Stimulated activated effector memory CD8-positive, alpha-beta T cell treated with anti-CD3 and anti-CD28 coated beads, Interleukin-12 subunit alpha, Interleukin-12 subunit beta, amount 100 ng/mL, for 72 hours (primary cell): ENCODE measurements at regions not wholly inside any gene's neighbourhood (a gene's known extent, or its start where the extent isn't known, plus 50 kb on each side); places are given as distances from the start of the nearest gene placed in this dataset.

ENCODE experiments used
- ATAC-seq: fragments of 150-1000 bp; cut with Tn5 transposase; 2 replicates; pipeline ENCODE4 v1.10.0; 2021
- DNase-seq, 2 donors: peaks; one replicate each; pipeline ENCODE4 v3.0.0; 2021 to 2022; ENCODE audit warnings: low spot score in 2 of 2
- H3K27ac Mint-ChIP-seq: one replicate; pipeline ENCODE4 v1.8.0; 2022; ENCODE audit warnings: mild to moderate bottlenecking, mixed read lengths
- H3K36me3 Mint-ChIP-seq: one replicate; pipeline ENCODE4 v1.8.0; 2022; ENCODE audit warnings: mild to moderate bottlenecking, mixed read lengths
- H3K4me1 Mint-ChIP-seq: one replicate; pipeline ENCODE4 v1.8.0; 2022; ENCODE audit warnings: mixed read lengths
- H3K4me3 Mint-ChIP-seq: one replicate; pipeline ENCODE4 v1.8.0; 2022; ENCODE audit warnings: mild to moderate bottlenecking, mixed read lengths
- H3K9me3 Mint-ChIP-seq: one replicate; pipeline ENCODE4 v1.8.0; 2022; ENCODE audit warnings: mixed read lengths

GRCh38 chr2:16049406-16049805, 109.1 kb downstream of the MYCN start:
- Mint-ChIP-seq H3K4me1 (no peaks in the 10 kb centered on the region), H3K4me3 (no peak overlapping the region), H3K36me3 (no peaks in the 10 kb centered on the region), H3K9me3 (peaks cover 8% of the 10 kb centered on the region), H3K27ac (no peak overlapping the region)
- DNase-seq (no peak), ATAC-seq (no peak)

- Mint-ChIP-seq H3K9me3 (peaks cover 8% of the 10 kb centered on the region), H3K36me3 (no peaks in the 10 kb centered on the region), H3K4me3 (no peak overlapping the region), H3K27ac (no peak overlapping the region), H3K4me1 (no peaks in the 10 kb centered on the region)
- ATAC-seq: no peak
- DNase-seq: no peak
Observed at GRCh38 chr2:16048466-16048865, 108.1 kb downstream of the MYCN start.

- H3K36me3 Mint-ChIP-seq: no peaks in the 10 kb centered on the region
- H3K4me1 Mint-ChIP-seq: no peaks in the 10 kb centered on the region
- DNase-seq: no peak
- H3K27ac Mint-ChIP-seq: no peak overlapping the region
- peaks cover 3% of the 10 kb centered on the region for H3K9me3 Mint-ChIP-seq
- H3K4me3 Mint-ChIP-seq: no peak overlapping the region
- no peak for ATAC-seq
Observed at GRCh38 chr2:16047701-16048100, 107.4 kb downstream of the MYCN start.

- ATAC-seq (no peak), DNase-seq (no peak)
- no peaks in the 10 kb centered on the region for H3K36me3 Mint-ChIP-seq
- peaks cover 7% of the 10 kb centered on the region for H3K9me3 Mint-ChIP-seq
- no peak overlapping the region for H3K27ac Mint-ChIP-seq
- no peaks in the 10 kb centered on the region for H3K4me1 Mint-ChIP-seq
- H3K4me3 Mint-ChIP-seq: no peak overlapping the region
Observed at GRCh38 chr2:16046649-16047048, 106.3 kb downstream of the MYCN start.

- H3K27ac Mint-ChIP-seq: no peak overlapping the region
- no peak overlapping the region for H3K4me3 Mint-ChIP-seq
- no peak for ATAC-seq
Observed at GRCh38 chr2:16045653-16046352, 105.5 kb downstream of the MYCN start.

GRCh38 chr2:16044946-16045456, 104.7 kb downstream of the MYCN start:
- Mint-ChIP-seq H3K4me3 (no peak overlapping the region), H3K4me1 (no peaks in the 10 kb centered on the region), H3K27ac (no peak overlapping the region), H3K36me3 (no peaks in the 10 kb centered on the region), H3K9me3 (peaks cover 7% of the 10 kb centered on the region)
- no peak for ATAC-seq
- DNase-seq: no peak

More at GRCh38 chr2:16045653-16046352, 105.5 kb downstream of the MYCN start:
- Mint-ChIP-seq H3K4me1 (no peaks in the 10 kb centered on the region), H3K36me3 (no peaks in the 10 kb centered on the region), H3K9me3 (peaks cover 7% of the 10 kb centered on the region)
- no peak for DNase-seq

GRCh38 chr2:16043627-16044026, 103.3 kb downstream of the MYCN start:
- H3K4me3 Mint-ChIP-seq: no peak overlapping the region
- H3K4me1 Mint-ChIP-seq: no peaks in the 10 kb centered on the region
- no peaks in the 10 kb centered on the region for H3K36me3 Mint-ChIP-seq
- DNase-seq (no peak), ATAC-seq (no peak)
- H3K9me3 Mint-ChIP-seq: peaks cover 11% of the 10 kb centered on the region
- H3K27ac Mint-ChIP-seq: no peak overlapping the region

- H3K4me1 Mint-ChIP-seq: no peaks in the 10 kb centered on the region
- no peak overlapping the region for H3K4me3 Mint-ChIP-seq
- DNase-seq: no peak
- no peak overlapping the region for H3K27ac Mint-ChIP-seq
- peaks cover 11% of the 10 kb centered on the region for H3K9me3 Mint-ChIP-seq
- no peak for ATAC-seq
- no peaks in the 10 kb centered on the region for H3K36me3 Mint-ChIP-seq
Observed at GRCh38 chr2:16043192-16043591, 102.8 kb downstream of the MYCN start.

GRCh38 chr2:16042201-16042700, 101.9 kb downstream of the MYCN start:
- peaks cover 8% of the 10 kb centered on the region for H3K9me3 Mint-ChIP-seq
- H3K4me1 Mint-ChIP-seq: no peaks in the 10 kb centered on the region
- DNase-seq: no peak
- H3K27ac Mint-ChIP-seq: no peak overlapping the region
- H3K4me3 Mint-ChIP-seq: no peak overlapping the region
- H3K36me3 Mint-ChIP-seq: no peaks in the 10 kb centered on the region
- ATAC-seq: no peak

GRCh38 chr2:16040271-16041010, 100.1 kb downstream of the MYCN start:
- Mint-ChIP-seq H3K4me3 (no peak overlapping the region), H3K36me3 (no peaks in the 10 kb centered on the region), H3K27ac (no peak overlapping the region), H3K4me1 (no peaks in the 10 kb centered on the region), H3K9me3 (peaks cover 8% of the 10 kb centered on the region)
- DNase-seq (no peak), ATAC-seq (no peak)

- no peak for ATAC-seq
- Mint-ChIP-seq H3K9me3 (peaks cover 9% of the 10 kb centered on the region), H3K36me3 (no peaks in the 10 kb centered on the region), H3K4me1 (no peaks in the 10 kb centered on the region), H3K4me3 (no peak overlapping the region), H3K27ac (no peak overlapping the region)
- DNase-seq: no peak
Observed at GRCh38 chr2:16039823-16040222, 99.5 kb downstream of the MYCN start.

GRCh38 chr2:16039055-16039454, 98.7 kb downstream of the MYCN start:
- no peak for ATAC-seq
- no peak for DNase-seq
- Mint-ChIP-seq H3K36me3 (no peaks in the 10 kb centered on the region), H3K27ac (no peak overlapping the region), H3K4me3 (no peak overlapping the region), H3K9me3 (peaks cover 13% of the 10 kb centered on the region), H3K4me1 (no peaks in the 10 kb centered on the region)

GRCh38 chr2:16038621-16039020, 98.3 kb downstream of the MYCN start:
- no peak overlapping the region for H3K27ac Mint-ChIP-seq
- peak; percentile 24 for ATAC-seq
- no peak for DNase-seq
- H3K4me3 Mint-ChIP-seq: no peak overlapping the region
- no peaks in the 10 kb centered on the region for H3K4me1 Mint-ChIP-seq
- no peaks in the 10 kb centered on the region for H3K36me3 Mint-ChIP-seq
- peaks cover 13% of the 10 kb centered on the region for H3K9me3 Mint-ChIP-seq

- Mint-ChIP-seq H3K9me3 (peaks cover 13% of the 10 kb centered on the region), H3K36me3 (no peaks in the 10 kb centered on the region), H3K4me3 (no peak overlapping the region), H3K27ac (no peak overlapping the region), H3K4me1 (no peaks in the 10 kb centered on the region)
- DNase-seq: no peak
- no peak for ATAC-seq
Observed at GRCh38 chr2:16037808-16038457, 97.6 kb downstream of the MYCN start.

GRCh38 chr2:16036951-16037350, 96.6 kb downstream of the MYCN start:
- no peak overlapping the region for H3K4me3 Mint-ChIP-seq
- ATAC-seq (no peak), DNase-seq (no peak)
- no peaks in the 10 kb centered on the region for H3K36me3 Mint-ChIP-seq
- H3K27ac Mint-ChIP-seq: no peak overlapping the region
- H3K9me3 Mint-ChIP-seq: peaks cover 11% of the 10 kb centered on the region
- no peaks in the 10 kb centered on the region for H3K4me1 Mint-ChIP-seq
